Chondrocyte (in vitro differentiated cells): ENCODE measurements at regions not wholly inside any gene's neighbourhood (a gene's known extent, or its start where the extent isn't known, plus 50 kb on each side); places are given as distances from the start of the nearest gene placed in this dataset.
A peak's percentile ranks its signal among the peaks of the same experiment; 100 is the strongest.

Experiments used
- DNase-seq: peaks from one replicate; pipeline ENCODE4 v3.0.0; 2021; ENCODE audit warnings: mixed read lengths, low spot score
- H3K27ac Mint-ChIP-seq: one replicate; pipeline ENCODE4 v1.8.0; 2021; ENCODE audit warnings: mild to moderate bottlenecking, moderate library complexity, mixed read lengths; ENCODE audit not compliant: unreplicated experiment
- H3K27me3 Mint-ChIP-seq: 2 replicates; pipeline ENCODE4 v1.8.0; 2021; ENCODE audit warnings: low read depth, mixed read lengths
- H3K36me3 Mint-ChIP-seq: 2 replicates; pipeline ENCODE4 v1.8.0; 2021; ENCODE audit warnings: low read depth, mixed read lengths
- H3K4me1 Mint-ChIP-seq: 2 replicates; pipeline ENCODE4 v1.8.0; 2021; ENCODE audit warnings: low read depth, mild to moderate bottlenecking, mixed read lengths
- H3K4me3 Mint-ChIP-seq: one replicate; pipeline ENCODE4 v1.8.0; 2021; ENCODE audit warnings: mild to moderate bottlenecking, moderate library complexity, mixed read lengths; ENCODE audit not compliant: unreplicated experiment
- H3K9me3 Mint-ChIP-seq: 2 replicates; pipeline ENCODE4 v1.8.0; 2021; ENCODE audit warnings: low read depth, mixed read lengths
- CTCF ChIP-seq: fragments of 200-600 bp; sonication (generic); IDR thresholded peaks from 2 replicates; pipeline ENCODE4 v1.5.0; 2021; ENCODE audit warnings: antibody characterized with exemption, mild to moderate bottlenecking, moderate library complexity

GRCh38 chr6:134512981-134513391 is 195.1 kb upstream of the SGK1 start:
- H3K36me3 Mint-ChIP-seq, result no peaks in the 10 kb centered on the region
- peak overlapping the region; percentile 37 for H3K27ac Mint-ChIP-seq
- H3K9me3 Mint-ChIP-seq, result no peaks in the 10 kb centered on the region
- TF ChIP-seq CTCF, result no peak
- peaks cover 27% of the 10 kb centered on the region for H3K4me1 Mint-ChIP-seq
- no peak overlapping the region for H3K4me3 Mint-ChIP-seq
- H3K27me3 Mint-ChIP-seq, result no peaks in the 10 kb centered on the region
- no peak for DNase-seq

GRCh38 chr6:134511984-134512683 is 194.2 kb upstream of the SGK1 start:
- H3K27ac Mint-ChIP-seq, result no peak overlapping the region
- H3K27me3 Mint-ChIP-seq, result no peaks in the 10 kb centered on the region
- no peak for TF ChIP-seq CTCF
- H3K36me3 Mint-ChIP-seq, result no peaks in the 10 kb centered on the region
- H3K4me3 Mint-ChIP-seq, result no peak overlapping the region
- no peak for DNase-seq
- peaks cover 19% of the 10 kb centered on the region for H3K4me1 Mint-ChIP-seq
- H3K9me3 Mint-ChIP-seq, result no peaks in the 10 kb centered on the region

- Mint-ChIP-seq H3K36me3 (no peaks in the 10 kb centered on the region), H3K4me3 (no peak overlapping the region), H3K27ac (no peak overlapping the region), H3K27me3 (no peaks in the 10 kb centered on the region), H3K4me1 (peaks cover 7% of the 10 kb centered on the region), H3K9me3 (no peaks in the 10 kb centered on the region)
- no peak for DNase-seq
- TF ChIP-seq CTCF, result no peak
Measured at GRCh38 chr6:134510920-134511319, 193.0 kb upstream of the SGK1 start.

- no peak for TF ChIP-seq CTCF
- no peak overlapping the region for H3K27ac Mint-ChIP-seq
- peaks cover 5% of the 10 kb centered on the region for H3K4me1 Mint-ChIP-seq
- H3K27me3 Mint-ChIP-seq, result no peaks in the 10 kb centered on the region
- H3K9me3 Mint-ChIP-seq, result no peaks in the 10 kb centered on the region
- H3K36me3 Mint-ChIP-seq, result no peaks in the 10 kb centered on the region
- no peak overlapping the region for H3K4me3 Mint-ChIP-seq
- DNase-seq, result no peak
Measured at GRCh38 chr6:134510142-134510541, 192.2 kb upstream of the SGK1 start.

GRCh38 chr6:134508862-134509498 is 191.1 kb upstream of the SGK1 start:
- TF ChIP-seq CTCF, result no peak
- Mint-ChIP-seq H3K27me3 (no peaks in the 10 kb centered on the region), H3K4me3 (no peak overlapping the region), H3K9me3 (no peaks in the 10 kb centered on the region), H3K27ac (no peak overlapping the region), H3K36me3 (no peaks in the 10 kb centered on the region), H3K4me1 (peaks cover 5% of the 10 kb centered on the region)
- DNase-seq, result no peak
